PC-3 (cell line): ENCODE measurements at regions not wholly inside any gene's neighbourhood (a gene's known extent, or its start where the extent isn't known, plus 50 kb on each side); places are given as distances from the start of the nearest gene placed in this dataset.

ENCODE experiments used
- ATAC-seq: fragments of 200-7000 bp; cut with Tn5 transposase; 2 replicates; pipeline ENCODE4 v1.9.1; 2020; ENCODE audit warnings: mild to moderate bottlenecking, moderate library complexity
- BruUV-seq: library from RNA; stranded (reverse); fragments of 400-500 nt; replicated peaks from 2 replicates; lab custom pipeline; 2021; lab: Mats Ljungman, UMichigan
- CTCF ChIA-PET: fragments of 300-600 bp; sonication (Branson Sonifier 250); formaldehyde crosslinking; loops from one replicate; lab custom pipeline; 2022; ENCODE audit warnings: antibody characterized with exemption; lab: Charles Lee
- POLR2A ChIA-PET: fragments of 300-600 bp; sonication (Branson Sonifier 250); formaldehyde crosslinking; loops from one replicate; lab custom pipeline; 2022; ENCODE audit warnings: antibody characterized with exemption; ENCODE audit not compliant: unreplicated experiment; lab: Charles Lee
- DNase-seq: peaks from one replicate; pipeline ENCODE4 v3.0.0-alpha.2; 2015
- H2AFZ ChIP-seq: fragments of 300-600 bp; sonication (generic); 2 replicates; pipeline ENCODE4 v1.6.0; 2016; ENCODE audit warnings: antibody characterized with exemption, low read length
- H3F3A ChIP-seq: fragments of 300-600 bp; sonication (generic); one replicate; pipeline ENCODE4 v1.6.0; 2017; ENCODE audit warnings: antibody characterized with exemption, low read length, control low read depth, mild to moderate bottlenecking; ENCODE audit not compliant: unreplicated experiment
- H3K27ac ChIP-seq: fragments of 300-600 bp; sonication (generic); 2 replicates; pipeline ENCODE4 v1.5.1; 2016; ENCODE audit warnings: mild to moderate bottlenecking, low read length
- H3K27me3 ChIP-seq: fragments of 300-600 bp; sonication (generic); 2 replicates; pipeline ENCODE4 v1.6.1; 2016; ENCODE audit warnings: low read length, mixed read lengths
- H3K36me3 ChIP-seq: fragments of 300-600 bp; sonication (generic); 2 replicates; pipeline ENCODE4 v1.6.1; 2016; ENCODE audit warnings: low read depth, mixed run types, low read length, mixed read lengths
- H3K4me1 ChIP-seq: fragments of 300-600 bp; sonication (generic); 2 replicates; pipeline ENCODE4 v1.5.1; 2016; ENCODE audit warnings: low read length; ENCODE audit not compliant: insufficient read depth
- H3K4me2 ChIP-seq: fragments of 300-600 bp; sonication (generic); 2 replicates; pipeline ENCODE4 v1.6.0; 2016; ENCODE audit warnings: low read length
- H3K4me3 ChIP-seq: fragments of 300-600 bp; sonication (generic); 2 replicates; pipeline ENCODE4 v1.5.1; 2016; ENCODE audit warnings: mild to moderate bottlenecking, low read length, mixed read lengths
- H3K79me2 ChIP-seq: fragments of 300-600 bp; sonication (generic); 2 replicates; pipeline ENCODE4 v1.6.1; 2017; ENCODE audit warnings: low read length, mixed read lengths
- H3K9ac ChIP-seq: fragments of 300-600 bp; sonication (generic); 2 replicates; pipeline ENCODE4 v1.6.0; 2016; ENCODE audit warnings: mild to moderate bottlenecking, low read length
- H3K9me2 ChIP-seq: fragments of 300-600 bp; sonication (generic); replicated peaks from 2 replicates; pipeline ENCODE4 v1.6.1; 2016; ENCODE audit warnings: mixed run types, low read length, mixed read lengths
- H3K9me3 ChIP-seq: fragments of 300-600 bp; sonication (generic); 2 replicates; pipeline ENCODE4 v1.6.1; 2016; ENCODE audit warnings: low read length, mixed read lengths
- H4K20me1 ChIP-seq: fragments of 300-600 bp; sonication (generic); 2 replicates; pipeline ENCODE4 v1.6.1; 2016; ENCODE audit warnings: low read length, mixed read lengths
- EZH2 ChIP-seq: fragments of 300-600 bp; sonication (generic); IDR thresholded peaks from one replicate; pipeline ENCODE4 v1.6.1; 2017; ENCODE audit warnings: antibody characterized with exemption, mild to moderate bottlenecking, low read length; ENCODE audit not compliant: unreplicated experiment
- EZH2phosphoT487 ChIP-seq: fragments of 300-600 bp; sonication (generic); IDR thresholded peaks from 2 replicates; pipeline ENCODE4 v1.6.1; 2018; ENCODE audit warnings: mild to moderate bottlenecking, antibody characterized with exemption, low read length, borderline replicate concordance
- intact Hi-C: fragments of 100-400 bp; cut with micrococcal nuclease; formaldehyde crosslinking; loops from 2 replicates; pipeline ENCODE4 v1.9.0; 2023
- TF ChIP-seq, protein P1 (sequence below): fragments of 300-600 bp; sonication (generic); conservative IDR thresholded peaks from 2 replicates; pipeline ENCODE4 v1.5.1; 2017; ENCODE audit warnings: antibody characterized with exemption, low read depth, mild to moderate bottlenecking, low read length

DNA sequence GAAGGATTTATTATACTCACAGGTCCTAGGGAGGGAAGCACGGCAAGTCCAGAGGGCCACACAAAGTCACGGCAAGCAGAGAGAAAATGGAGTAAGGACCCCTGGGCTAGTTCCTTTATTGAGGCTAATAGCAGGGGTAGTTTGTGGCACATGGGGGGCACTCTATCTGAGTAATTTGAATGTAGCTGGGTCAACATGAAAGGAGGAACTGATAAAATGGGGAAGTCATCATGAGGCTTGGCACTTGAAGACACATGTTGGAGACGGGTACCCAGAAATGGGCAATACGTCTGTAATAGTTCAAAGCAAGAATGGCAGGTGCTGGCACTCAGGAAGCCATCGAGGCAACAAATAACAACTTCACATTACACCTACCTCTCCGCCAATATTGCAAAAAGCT lies 1136.4 kb downstream of the MRPL39 start:
- TF ChIP-seq EZH2phosphoT487 (no peak), EZH2 (no peak)
- TF ChIP-seq, protein P1, sequence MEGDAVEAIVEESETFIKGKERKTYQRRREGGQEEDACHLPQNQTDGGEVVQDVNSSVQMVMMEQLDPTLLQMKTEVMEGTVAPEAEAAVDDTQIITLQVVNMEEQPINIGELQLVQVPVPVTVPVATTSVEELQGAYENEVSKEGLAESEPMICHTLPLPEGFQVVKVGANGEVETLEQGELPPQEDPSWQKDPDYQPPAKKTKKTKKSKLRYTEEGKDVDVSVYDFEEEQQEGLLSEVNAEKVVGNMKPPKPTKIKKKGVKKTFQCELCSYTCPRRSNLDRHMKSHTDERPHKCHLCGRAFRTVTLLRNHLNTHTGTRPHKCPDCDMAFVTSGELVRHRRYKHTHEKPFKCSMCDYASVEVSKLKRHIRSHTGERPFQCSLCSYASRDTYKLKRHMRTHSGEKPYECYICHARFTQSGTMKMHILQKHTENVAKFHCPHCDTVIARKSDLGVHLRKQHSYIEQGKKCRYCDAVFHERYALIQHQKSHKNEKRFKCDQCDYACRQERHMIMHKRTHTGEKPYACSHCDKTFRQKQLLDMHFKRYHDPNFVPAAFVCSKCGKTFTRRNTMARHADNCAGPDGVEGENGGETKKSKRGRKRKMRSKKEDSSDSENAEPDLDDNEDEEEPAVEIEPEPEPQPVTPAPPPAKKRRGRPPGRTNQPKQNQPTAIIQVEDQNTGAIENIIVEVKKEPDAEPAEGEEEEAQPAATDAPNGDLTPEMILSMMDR = no peak

DNA sequence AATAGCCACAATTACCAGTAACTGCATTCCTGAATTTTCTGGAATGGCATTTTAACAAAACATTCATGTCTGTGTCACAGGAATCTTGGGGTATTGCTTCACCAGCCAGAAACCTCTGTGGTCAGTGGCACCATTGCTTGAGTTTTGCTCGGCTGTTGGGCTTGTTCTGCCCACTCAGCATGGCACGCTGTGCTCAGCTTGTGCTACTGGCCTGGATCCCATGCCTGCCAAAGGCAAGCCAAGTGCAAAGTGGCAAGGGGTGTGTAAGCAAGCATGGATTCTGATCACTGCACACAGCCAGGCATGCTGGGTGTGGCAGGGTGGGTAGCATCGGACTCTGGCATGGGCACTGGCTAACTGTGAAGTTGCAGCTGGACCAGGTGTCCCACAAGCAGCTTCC lies 1150.9 kb downstream of the MRPL39 start:
- Histone ChIP-seq H3K79me2 (no peaks in the 10 kb centered on the region), H3K9ac (no peak overlapping the region), H2AFZ (no peak overlapping the region), H3K4me3 (no peak overlapping the region), H3K27ac (no peak overlapping the region), H3K4me1 (no peaks in the 10 kb centered on the region), H4K20me1 (no peaks in the 10 kb centered on the region), H3F3A (no peaks in the 10 kb centered on the region), H3K27me3 (no peaks in the 10 kb centered on the region), H3K36me3 (no peaks in the 10 kb centered on the region), H3K9me2 (no peaks in the 10 kb centered on the region), H3K9me3 (no peaks in the 10 kb centered on the region), H3K4me2 (no peak overlapping the region)
- ChIA-PET CTCF (no interaction called here), POLR2A (no interaction called here)
- no peak for DNase-seq
- no peak for ATAC-seq
- intact Hi-C loops = no loop called here
- BruUV-seq = no TSS peak
- TF ChIP-seq EZH2 (no peak), EZH2phosphoT487 (no peak)
- TF ChIP-seq, protein P1 = no peak

More for the DNA sequence above, 1136.4 kb downstream of the MRPL39 start:
- Histone ChIP-seq H3K4me2 (no peak overlapping the region), H3K79me2 (no peaks in the 10 kb centered on the region), H3K4me1 (no peaks in the 10 kb centered on the region), H3K4me3 (no peak overlapping the region), H3F3A (no peaks in the 10 kb centered on the region), H3K27me3 (no peaks in the 10 kb centered on the region), H3K9ac (no peak overlapping the region), H2AFZ (no peak overlapping the region), H3K9me3 (peaks cover 2% of the 10 kb centered on the region; the same call in 1 of the 2 replicates), H3K9me2 (no peaks in the 10 kb centered on the region), H3K27ac (no peak overlapping the region), H3K36me3 (no peaks in the 10 kb centered on the region), H4K20me1 (no peaks in the 10 kb centered on the region)
- ChIA-PET POLR2A (no interaction called here), CTCF (no interaction called here)
- no TSS peak for BruUV-seq
- ATAC-seq = no peak
- intact Hi-C loops = no loop called here
- no peak for DNase-seq

DNA sequence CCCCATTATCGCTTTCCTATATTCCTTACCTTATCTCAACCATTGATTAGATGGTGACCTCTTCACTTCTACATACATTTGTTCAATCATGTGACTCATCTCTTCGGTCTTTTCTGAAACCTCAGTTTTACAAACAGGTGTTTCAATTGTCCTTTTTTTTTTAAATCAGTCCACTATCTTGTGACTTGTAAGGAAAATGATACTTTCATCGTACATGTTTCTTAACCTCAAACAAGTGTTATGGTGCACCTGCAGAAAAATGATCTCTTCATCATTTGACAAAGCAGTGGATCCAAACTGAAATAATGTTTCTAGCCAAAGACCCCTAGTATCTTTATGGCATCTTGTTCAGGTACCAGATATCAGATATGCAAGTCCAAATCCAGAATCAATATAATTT lies 1157.2 kb downstream of the MRPL39 start:
- POLR2A ChIA-PET = no interaction called here

More for the DNA sequence above, 1157.2 kb downstream of the MRPL39 start:
- no peaks in the 10 kb centered on the region for H3K27me3 ChIP-seq
- TF ChIP-seq, protein P1 = no peak
- TF ChIP-seq EZH2 (no peak), EZH2phosphoT487 (no peak)
- H3K9me3 ChIP-seq = peaks cover 5% of the 10 kb centered on the region; the same call in 1 of the 2 replicates
- ATAC-seq (no peak), DNase-seq (no peak)
- no peaks in the 10 kb centered on the region for H3K79me2 ChIP-seq
- H4K20me1 ChIP-seq = no peaks in the 10 kb centered on the region
- intact Hi-C loops = no loop called here
- no peaks in the 10 kb centered on the region for H3K4me1 ChIP-seq
- H3K9me2 ChIP-seq = no peaks in the 10 kb centered on the region
- BruUV-seq = no TSS peak
- H3K9ac ChIP-seq = no peak overlapping the region
- CTCF ChIA-PET = no interaction called here
- no peak overlapping the region for H2AFZ ChIP-seq
- no peak overlapping the region for H3K4me3 ChIP-seq
- no peak overlapping the region for H3K4me2 ChIP-seq
- no peak overlapping the region for H3K27ac ChIP-seq
- no peaks in the 10 kb centered on the region for H3K36me3 ChIP-seq
- no peaks in the 10 kb centered on the region for H3F3A ChIP-seq
